SK-N-MC (cell line): ENCODE measurements at regions not wholly inside any gene's neighbourhood (a gene's known extent, or its start where the extent isn't known, plus 50 kb on each side); places are given as distances from the start of the nearest gene placed in this dataset.

ENCODE experiments used
- EZH2 ChIP-seq: fragments of 200-600 bp; sonication (generic); IDR thresholded peaks from one replicate; pipeline ENCODE4 v1.6.1; 2017; ENCODE audit warnings: antibody characterized with exemption
- POLR2AphosphoS5 ChIP-seq: IDR thresholded peaks from 2 replicates; pipeline ENCODE4 v1.6.1; 2012; ENCODE audit warnings: mild to moderate bottlenecking, low read depth, low read length, borderline replicate concordance

GRCh38 chrX:22406201-22406737, 133.6 kb downstream of the CBLL2 start:
- no peak for TF ChIP-seq POLR2AphosphoS5
- TF ChIP-seq EZH2, result no peak
